GM19023 (cell line): ENCODE measurements at regions not wholly inside any gene's neighbourhood (a gene's known extent, or its start where the extent isn't known, plus 50 kb on each side); places are given as distances from the start of the nearest gene placed in this dataset.
"Not testable (repeated sequence)": the region's sequence is repeated elsewhere in the genome, so short reads cannot be mapped to it uniquely, and the experiment has no call there.

Experiments used
- ATAC-seq: cut with Tn5 transposase; IDR thresholded peaks from one replicate; pipeline ENCODE4 v1.9.1; 2021; ENCODE audit warnings: mild to moderate bottlenecking, moderate library complexity; ENCODE audit not compliant: unreplicated experiment

DNA sequence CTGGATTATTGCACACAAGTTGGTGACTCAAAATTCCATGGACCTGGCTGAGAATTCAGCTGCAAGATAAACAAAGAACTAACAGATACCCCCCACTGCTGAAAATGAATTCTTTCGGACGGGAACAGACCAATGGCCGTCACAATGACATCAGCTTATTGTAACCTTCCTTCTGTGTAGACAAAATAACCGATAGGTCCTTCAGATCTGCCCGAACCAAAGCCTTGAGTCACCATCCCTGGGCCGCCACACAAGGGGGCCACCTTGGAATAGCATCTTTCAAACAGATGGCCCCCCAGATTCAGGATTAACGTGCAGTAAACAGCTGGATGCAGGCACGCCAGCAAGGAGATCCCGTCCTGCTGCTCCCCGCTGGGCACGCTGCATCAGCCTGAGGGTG is 214.0 kb upstream of the EXOC2 start:
- ATAC-seq = no peak

DNA sequence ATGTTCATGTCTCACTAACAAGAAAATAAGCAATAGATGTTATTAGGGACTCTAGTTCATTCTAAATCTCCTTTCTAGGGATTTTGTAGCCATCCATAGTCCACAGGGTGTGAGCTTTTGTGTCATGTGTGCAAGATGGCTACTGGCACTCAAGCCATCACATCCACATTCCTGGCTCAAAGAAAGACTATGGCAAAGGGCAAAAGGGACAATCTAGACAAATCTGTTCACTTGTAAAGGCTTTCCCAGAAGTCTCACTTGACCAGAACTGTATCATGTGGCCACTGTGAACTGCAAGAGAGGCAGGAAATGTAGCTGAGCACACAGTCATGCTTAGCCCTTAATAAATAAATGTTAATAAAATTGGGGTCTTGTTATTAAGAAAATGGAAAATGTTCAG is 212.6 kb upstream of the EXOC2 start:
- ATAC-seq = no peak

DNA sequence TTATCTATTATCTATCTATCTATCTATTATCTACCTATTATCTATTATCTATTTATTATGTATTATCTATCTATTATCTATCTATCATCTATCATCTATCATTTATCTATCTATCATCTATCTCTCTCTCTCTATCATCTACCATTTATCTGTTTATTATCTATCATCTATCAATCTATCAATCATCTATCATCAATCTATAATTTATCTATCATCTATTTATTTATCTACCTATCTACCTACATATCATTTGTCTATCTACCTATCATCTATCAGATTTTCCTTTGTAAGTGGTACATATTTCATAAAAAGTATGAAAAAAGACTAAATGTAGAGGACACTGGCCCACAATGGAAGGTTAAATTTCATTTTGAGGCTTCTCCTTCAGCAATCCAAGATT is 212.1 kb upstream of the EXOC2 start:
- ATAC-seq = no peak

DNA sequence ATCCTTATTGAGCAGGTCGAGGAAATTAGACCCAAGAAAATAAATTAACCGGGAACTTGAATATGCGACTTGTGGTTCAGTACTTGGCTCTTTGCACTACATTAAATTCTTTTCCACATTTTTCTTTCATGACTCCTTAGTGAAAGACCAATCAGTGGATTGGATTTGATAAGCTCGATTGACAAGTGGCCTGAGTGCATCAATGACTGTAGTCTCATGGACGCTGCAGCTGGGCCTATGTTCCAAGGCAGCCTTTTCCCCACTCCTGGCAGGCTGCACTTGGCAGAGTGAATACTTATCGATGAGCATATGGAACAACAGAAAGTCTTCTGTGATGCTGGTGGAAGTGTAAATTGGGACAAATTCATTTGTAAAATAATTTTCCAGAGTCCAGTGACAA is 210.8 kb upstream of the EXOC2 start:
- no peak for ATAC-seq

DNA sequence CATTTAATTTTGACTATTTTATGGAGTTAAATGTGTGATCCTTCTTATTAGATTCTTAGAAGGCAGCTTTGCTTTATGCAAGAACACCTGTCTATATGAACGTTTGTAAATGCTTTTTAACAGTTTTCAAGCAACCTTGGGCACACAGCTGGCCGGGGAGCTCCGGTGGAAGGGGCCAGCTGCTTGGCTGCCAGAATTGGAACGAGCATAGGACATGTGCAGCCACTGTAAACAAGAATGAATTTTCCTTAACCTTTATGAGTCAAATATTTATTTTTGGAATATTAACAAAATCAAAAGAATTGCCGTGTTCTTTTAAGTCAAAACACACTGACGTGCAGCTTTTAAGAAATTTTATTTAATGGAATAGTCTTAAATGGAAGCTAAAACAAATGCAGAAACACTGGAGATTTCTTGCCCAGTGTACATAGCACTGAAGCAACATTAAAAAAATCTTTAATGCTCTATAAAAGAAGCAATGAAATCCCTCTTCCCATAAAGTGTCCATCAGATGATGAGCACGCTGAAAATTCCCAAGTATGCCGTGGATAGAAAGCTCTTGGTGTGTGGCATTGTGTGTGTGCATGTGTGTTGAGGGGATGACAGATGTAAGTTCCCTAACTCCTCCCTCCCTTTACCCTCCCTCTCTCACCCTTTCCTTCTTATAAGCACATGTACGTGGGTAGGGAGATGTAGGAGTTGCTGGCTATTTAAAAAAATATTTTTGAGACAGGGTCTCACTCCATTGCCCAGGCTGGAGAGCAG is 208.9 kb upstream of the EXOC2 start:
- no peak for ATAC-seq

DNA sequence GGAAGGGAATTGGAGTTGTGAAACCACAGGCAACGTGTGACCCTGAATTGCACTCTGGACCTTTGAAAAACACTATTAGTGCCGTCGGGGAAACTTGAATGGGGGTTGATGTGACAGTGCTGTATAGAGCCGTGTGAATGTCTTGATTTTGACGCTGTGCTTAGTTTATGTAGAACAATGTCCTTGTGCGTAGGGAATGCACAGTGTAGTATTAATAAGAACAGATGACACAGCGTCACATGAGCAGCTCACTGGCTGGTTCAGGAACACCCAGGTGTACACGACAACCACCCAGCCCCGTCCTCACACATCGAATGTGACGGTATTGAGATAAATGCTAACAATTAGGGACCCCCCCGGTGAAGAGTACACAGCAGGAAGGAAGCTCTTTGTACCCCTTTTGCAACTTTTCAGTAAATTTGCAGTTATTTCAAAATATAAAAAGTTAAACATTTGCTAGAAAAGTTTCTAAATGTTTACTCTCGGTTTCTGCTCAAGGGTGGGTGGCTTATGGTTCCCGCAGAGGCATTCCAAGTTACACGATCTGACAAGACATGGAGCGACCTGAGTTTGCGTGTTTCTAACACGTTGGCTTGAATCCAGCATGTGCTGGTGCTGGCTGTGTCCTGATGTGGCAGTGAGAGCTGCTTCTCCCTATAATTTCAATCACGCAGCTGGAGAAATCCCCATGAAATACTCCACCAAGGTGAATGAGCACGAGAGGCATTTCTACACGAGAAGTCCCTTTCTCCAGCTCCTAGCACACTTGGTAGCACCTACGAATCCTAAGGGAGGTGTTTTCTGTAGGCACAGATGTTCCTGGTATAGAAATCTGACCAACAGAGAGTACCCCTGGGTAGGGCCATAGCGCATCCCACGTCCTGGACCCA is 208.0 kb upstream of the EXOC2 start:
- ATAC-seq = no peak

DNA sequence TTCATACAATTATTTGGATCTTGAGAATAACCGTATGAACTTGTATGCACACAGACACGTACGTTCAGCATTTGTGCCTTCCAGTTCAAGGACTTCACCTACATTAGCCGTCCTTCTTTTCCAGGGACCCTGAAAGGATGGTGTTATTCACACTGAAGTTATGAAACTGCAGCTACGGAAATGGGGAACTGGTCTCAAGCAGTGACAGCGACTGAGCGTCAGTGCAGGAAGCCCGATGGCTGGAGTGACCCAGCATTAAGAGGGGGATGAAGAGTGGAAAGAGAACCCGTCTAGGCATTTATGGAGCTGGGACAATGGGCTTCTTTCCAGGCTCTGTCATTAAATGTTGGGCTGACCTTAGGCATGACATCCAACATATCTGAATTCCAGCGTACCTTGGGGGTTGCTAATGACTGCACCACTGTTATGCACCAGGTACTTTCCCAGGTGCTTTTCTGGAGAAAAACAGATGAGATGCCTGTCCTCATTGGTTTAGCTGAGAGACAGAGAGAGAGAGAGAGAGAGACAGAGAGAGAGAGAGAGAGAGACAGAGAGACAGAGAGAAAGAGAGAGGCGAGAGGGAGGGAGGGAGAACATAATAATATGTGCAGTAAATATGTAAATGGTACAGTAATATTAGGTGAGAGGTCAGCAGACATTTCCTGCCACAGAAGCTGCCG is 204.7 kb upstream of the EXOC2 start:
- no peak for ATAC-seq

DNA sequence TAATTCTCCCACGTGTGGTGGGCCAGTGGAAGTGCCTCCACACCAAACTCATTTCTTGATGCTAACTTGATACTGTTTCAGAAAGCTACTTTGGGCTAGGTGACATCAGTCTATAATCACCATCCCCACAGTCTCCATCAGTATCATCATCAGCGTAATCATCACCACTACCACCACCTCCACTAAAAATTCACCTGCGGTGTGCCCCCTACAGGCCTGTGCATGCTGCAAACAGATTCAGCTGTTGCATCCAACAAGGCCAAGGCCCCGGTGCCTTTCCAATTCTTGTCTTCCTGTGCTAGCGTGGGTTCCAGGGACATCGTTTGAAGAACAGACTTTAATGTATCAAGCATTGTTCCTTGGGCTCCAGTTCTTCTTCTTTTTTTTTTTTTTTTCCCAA is 201.3 kb upstream of the EXOC2 start:
- ATAC-seq = no peak

DNA sequence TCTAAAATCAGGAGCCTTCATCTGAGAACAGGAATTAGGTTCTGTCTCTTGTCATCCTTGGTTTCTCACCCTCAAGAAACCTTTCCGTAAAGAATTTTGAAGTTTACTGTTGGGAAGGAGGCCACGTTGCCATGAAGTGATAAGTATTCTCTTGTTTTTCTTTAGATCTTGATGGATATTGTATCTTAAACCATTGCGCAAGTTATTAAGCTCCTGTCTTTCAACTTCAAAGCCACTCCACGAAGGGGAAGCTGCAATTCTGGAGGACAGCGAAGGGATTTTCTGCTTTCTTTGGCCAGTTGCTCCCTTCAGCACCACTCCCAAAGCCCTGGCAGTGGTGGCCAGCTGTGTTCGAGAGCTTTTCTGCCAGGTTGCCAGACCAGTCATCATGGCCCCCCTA is 198.1 kb upstream of the EXOC2 start:
- ATAC-seq = no peak

DNA sequence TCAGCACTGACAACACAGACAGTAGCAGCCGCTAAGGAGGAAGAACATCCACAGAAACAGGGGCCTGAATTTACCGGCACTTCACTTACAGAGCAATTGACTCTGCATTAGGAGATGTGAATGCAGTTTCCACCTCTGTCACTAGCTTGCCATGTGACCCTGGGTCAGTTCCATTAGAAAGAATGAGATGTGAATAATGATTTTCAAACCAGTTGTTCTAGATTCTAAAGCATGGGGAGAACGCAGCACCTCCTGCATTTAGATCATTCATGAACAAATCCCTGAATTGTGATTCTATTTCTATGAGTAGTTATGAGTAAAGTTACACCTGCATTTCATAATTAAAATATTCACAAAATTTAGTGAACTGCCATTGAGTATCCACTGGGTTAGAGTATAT is 197.3 kb upstream of the EXOC2 start:
- ATAC-seq = no peak

DNA sequence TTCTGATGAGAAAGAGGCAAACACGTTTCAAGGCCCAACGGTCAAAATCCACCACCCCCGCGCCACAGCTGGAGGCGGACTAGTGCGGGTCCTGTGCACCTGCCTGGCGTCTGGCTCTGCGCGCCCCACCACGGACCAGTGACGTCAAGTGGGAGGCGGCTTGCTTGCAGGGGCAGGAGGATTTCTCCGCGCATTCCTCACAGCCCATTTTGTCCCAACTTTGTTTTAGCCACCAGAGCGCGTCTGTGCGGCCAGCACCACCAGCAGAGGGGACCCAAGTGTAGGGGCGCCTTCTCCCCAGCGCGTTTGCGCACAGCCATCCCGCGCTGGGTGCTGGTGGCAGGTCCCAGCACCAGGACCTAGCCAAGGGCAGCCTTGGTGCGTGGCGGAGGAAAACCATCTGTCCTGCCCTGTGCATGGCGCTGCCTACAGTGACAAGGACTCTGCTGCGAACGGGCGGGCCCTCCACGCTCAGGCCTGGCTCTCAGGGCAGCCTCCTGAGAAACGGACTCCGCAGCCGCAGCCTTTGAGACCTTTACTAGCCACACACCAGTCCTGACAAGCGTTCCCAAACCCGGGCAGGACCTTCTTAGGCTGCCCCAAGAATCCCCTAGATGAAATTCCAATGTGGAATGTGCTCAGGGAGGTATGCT is 194.8 kb upstream of the EXOC2 start:
- ATAC-seq = no peak

DNA sequence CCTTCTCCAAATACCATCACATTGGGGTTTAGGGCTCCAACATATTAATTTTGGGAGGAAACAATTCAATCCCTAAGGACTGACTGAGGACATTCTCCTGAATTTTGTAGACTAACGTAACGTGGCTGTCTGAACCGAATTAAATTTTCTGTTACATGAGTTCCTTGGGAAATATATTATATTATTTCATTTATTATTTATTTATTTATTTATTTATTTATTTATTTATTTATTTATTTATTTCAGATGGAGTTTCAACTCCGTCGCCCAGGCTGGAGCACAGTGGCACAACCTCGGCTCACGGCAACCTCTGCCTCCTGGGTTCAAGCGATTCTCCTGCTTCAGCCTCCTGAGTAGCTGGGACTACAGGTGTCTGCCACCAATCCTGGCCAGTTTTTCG is 193.2 kb upstream of the EXOC2 start:
- not testable (repeated sequence) for ATAC-seq

DNA sequence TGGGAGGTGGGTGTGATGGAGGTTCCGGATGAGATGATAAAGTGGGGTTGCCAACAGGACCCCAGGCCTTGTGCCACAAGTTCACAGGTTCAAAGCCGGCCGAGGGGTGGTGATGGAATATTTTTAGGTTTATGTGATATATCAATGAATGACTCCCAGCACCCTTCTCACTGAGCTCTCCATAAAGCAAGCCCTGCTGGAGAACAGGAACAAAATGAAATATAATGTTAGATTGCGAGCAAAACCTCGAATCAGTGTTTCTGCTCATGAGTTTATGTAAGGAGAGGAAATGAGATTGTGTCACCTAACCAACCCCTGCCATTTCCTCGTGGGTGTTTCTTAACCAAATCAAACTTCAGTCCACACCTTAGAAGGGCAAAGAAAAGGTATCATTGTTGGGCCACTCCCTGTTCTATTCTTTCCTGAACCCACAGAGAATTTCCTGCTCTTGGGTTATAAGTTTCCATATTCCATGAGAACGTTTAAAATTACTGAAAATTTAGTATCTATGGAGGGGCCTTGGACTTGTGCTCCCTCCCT is 192.2 kb upstream of the EXOC2 start:
- ATAC-seq = no peak

DNA sequence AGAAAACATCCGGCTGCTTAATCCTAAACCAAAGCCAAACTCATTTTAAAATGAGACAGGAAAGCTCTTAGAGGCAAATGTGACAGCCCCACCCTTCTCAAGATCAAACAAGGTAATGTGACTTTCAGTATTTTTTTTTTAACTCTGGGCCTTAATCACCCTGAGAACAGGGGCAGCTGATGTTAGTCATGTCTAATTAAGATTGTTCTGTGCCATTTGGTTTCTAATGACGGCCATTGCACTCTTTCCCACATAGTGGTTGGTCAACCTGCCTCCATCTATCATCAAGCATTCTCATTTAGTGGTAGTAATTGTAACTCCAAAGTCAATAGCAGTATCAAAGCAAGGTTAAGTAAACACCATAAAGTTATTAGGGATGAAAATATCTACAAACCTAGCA is 191.6 kb upstream of the EXOC2 start:
- ATAC-seq = no peak

DNA sequence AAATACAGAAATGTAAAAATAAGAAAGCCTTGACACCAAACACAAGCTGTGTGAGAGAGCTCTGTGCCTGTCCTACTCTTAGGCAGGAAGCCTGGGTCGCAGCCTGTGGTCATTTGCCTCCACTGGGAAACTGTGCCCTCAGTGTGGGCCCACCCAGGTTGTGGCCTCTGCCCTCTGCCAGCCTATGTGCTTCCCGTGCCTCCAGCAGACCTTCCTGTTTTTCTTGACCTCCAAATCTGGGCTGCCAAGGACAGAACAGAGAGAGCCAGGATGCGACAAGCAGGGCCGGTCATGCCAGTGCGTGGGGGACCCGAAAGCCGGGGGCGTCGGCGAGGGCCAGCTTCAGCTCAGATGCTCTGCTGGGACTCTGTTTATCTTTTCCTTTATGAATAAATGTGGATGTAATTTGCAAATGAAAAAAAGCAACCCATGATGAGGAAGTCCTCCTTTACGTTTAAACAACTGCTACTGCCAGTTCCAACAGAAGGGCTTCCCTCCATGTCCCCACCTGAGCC is 189.2 kb upstream of the EXOC2 start:
- ATAC-seq = no peak

DNA sequence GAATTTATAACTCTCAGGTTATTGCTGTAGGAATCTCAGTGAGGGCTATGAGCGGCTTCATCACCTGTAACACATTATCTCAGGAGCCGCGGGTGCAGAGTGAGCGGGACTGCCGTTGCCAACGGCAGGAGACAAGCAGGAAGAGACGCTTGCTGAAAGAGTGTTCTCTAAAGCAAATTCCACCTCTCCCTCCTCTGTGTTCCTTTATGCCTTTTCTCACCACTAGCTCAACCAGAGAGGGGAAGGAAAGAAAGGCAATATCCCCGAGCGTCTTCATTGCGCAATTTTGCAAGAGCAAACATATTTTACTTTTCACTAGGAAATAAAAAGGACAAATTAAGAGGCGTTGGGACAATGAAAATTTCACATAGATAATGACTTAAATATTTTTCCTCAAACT is 185.2 kb upstream of the EXOC2 start:
- ATAC-seq = no peak

DNA sequence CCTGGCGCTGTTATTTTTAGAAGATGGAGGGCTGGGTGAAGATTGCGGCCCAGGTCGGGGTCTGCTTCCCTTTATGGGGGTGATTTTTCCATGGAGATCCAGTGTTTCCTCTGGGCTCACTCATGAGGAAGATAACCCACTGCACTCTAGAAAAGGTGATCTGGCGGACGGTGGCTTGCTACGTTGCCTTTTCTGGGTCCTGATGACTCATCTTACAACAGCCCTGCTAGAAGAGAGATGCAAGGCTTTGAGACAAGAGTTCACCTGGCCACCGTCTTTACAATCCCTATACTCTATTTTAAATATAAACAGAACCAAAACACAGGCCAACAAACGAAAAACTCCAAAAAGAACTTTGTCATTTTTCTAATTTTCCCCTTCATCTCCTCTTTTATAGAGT is 182.1 kb upstream of the EXOC2 start:
- ATAC-seq = no peak

DNA sequence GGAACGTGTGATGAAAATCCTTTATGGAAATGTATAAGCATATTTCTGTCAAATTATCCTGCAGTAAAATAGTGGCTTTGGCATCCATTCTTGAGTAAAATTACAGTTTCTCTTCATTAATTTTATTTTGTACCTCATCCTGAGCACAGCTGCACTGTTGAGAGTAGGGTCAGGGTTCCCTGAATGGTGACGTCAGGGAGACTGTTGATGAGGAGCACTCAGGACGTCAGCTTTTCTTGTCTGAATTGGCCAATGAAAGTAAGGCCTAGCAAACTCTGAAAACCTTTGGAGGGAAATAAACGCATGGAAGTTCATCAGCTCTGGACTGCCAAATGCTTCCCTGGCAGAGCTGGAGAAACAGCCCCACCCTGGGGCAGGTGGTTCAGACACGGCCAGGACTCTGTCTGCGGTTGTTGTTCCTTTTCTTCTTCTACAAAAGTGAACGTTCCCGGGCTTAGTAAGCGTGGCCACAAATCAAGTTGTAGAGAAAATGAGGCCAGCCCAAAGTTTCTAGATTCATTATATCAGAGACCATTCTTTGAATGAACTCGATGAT is 179.7 kb upstream of the EXOC2 start:
- no peak for ATAC-seq

DNA sequence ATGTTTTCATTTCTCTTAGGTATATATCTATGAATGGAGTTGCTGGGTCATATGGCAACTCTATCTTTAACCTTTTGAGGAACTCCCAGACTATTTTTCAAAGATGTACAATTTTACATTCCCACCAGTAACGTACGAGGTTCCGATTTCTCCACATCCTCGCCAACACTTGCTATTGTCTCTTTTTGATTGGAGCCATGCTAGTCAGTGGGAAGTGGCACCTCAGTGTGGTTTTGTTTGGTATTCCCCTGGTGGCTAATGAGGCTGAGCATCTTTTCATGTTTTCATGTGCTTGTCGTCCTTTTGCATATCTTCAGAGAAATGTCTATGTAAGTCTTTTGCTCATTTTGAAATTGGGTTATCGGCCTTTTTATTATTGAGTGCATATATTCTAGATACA is 178.6 kb upstream of the EXOC2 start:
- ATAC-seq = no peak

DNA sequence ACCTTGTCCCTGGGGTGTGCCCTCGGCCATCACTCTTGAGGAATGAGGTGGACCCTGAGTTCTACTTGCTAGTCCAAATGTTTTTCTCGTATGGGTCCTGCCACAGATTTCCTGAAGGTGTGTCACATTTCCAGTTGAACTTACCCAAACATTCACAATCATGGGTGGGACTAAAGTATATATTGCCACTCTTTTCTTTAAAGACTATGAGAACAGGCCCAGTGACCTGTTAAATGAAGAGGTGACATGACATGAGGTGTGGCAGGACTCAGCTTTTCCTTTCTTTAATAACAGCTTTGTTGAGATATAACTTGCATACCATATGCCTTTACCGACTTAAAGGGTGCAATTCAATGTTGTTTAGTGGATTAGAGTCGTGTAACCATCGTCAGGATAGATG is 177.2 kb upstream of the EXOC2 start:
- ATAC-seq = no peak
